ENCODE measurements at regions not wholly inside any gene's neighbourhood (a gene's known extent, or its start where the extent isn't known, plus 50 kb on each side); places are given as distances from the start of the nearest gene placed in this dataset.

- TF ChIP-seq CTCF (IDR thresholded peaks at IDR 0.05) = no peak
- Histone ChIP-seq H3K27me3 (no peaks in the 10 kb centered on the region), H3K4me1 (no peaks in the 10 kb centered on the region), H3K9me3 (no peaks in the 10 kb centered on the region), H3K36me3 (no peaks in the 10 kb centered on the region), H3K27ac (no peak overlapping the region), H3K4me3 (no peak overlapping the region)
- intact Hi-C loops (cut with DNase I) = no loop called here
- DNase-seq (no peak), ATAC-seq (no peak), FAIRE-seq (no peak)
- 51 to 56% methylated on average over 3 of the region's 3 CpGs for WGBS, 2 donors
Observed at GRCh38 chr4:176444741-176445140, 125.0 kb downstream of the SPCS3 start.

GRCh38 chr4:176448761-176449160 is 129.0 kb downstream of the SPCS3 start:
- Histone ChIP-seq H3K27ac (no peak overlapping the region), H3K4me3 (no peak overlapping the region), H3K27me3 (no peaks in the 10 kb centered on the region), H3K9me3 (no peaks in the 10 kb centered on the region), H3K4me1 (no peaks in the 10 kb centered on the region), H3K36me3 (no peaks in the 10 kb centered on the region)
- 85 to 94% methylated on average over 3 of the region's 3 CpGs for WGBS, 2 donors
- DNase-seq = no peak
- intact Hi-C loops (cut with DNase I) = no loop called here
- no peak for ATAC-seq
- no peak for FAIRE-seq
- TF ChIP-seq CTCF (IDR thresholded peaks at IDR 0.05) = no peak

- intact Hi-C loops (cut with DNase I) = no loop called here
- Histone ChIP-seq H3K27ac (no peak overlapping the region), H3K4me1 (no peaks in the 10 kb centered on the region), H3K36me3 (no peaks in the 10 kb centered on the region), H3K27me3 (no peaks in the 10 kb centered on the region), H3K9me3 (no peaks in the 10 kb centered on the region), H3K4me3 (no peak overlapping the region)
- ATAC-seq = no peak
- WGBS, 2 donors = 67 to 69% methylated on average over 6 of the region's 6 CpGs
- no peak for FAIRE-seq
- no peak for TF ChIP-seq CTCF (IDR thresholded peaks at IDR 0.05)
- peak in 1 of 6 donors; percentile 16 for DNase-seq
Observed at GRCh38 chr4:176451443-176451842, 131.7 kb downstream of the SPCS3 start.

- no peak for FAIRE-seq
- intact Hi-C loops (cut with DNase I) = no loop called here
Observed at GRCh38 chr4:176453079-176453478, 133.3 kb downstream of the SPCS3 start.

GRCh38 chr4:176453658-176454057 is 133.9 kb downstream of the SPCS3 start:
- DNase-seq (no peak), ATAC-seq (no peak), FAIRE-seq (no peak)
- H3K4me3 ChIP-seq = no peak overlapping the region
- WGBS, 2 donors = 47 to 48% methylated on average over 2 of the region's 2 CpGs
- H3K9me3 ChIP-seq = no peaks in the 10 kb centered on the region
- TF ChIP-seq CTCF (IDR thresholded peaks at IDR 0.05) = no peak
- H3K27ac ChIP-seq = no peak overlapping the region
- H3K27me3 ChIP-seq = no peaks in the 10 kb centered on the region
- intact Hi-C loops (cut with DNase I) = no loop called here
- H3K4me1 ChIP-seq = no peaks in the 10 kb centered on the region
- H3K36me3 ChIP-seq = no peaks in the 10 kb centered on the region

More at GRCh38 chr4:176453079-176453478, 133.3 kb downstream of the SPCS3 start:
- Histone ChIP-seq H3K4me3 (no peak overlapping the region), H3K9me3 (no peaks in the 10 kb centered on the region), H3K27ac (no peak overlapping the region), H3K36me3 (no peaks in the 10 kb centered on the region), H3K4me1 (no peaks in the 10 kb centered on the region), H3K27me3 (no peaks in the 10 kb centered on the region)
- no peak for ATAC-seq
- TF ChIP-seq CTCF (IDR thresholded peaks at IDR 0.05) = no peak
- DNase-seq = no peak

Measured in pancreas (tissue), 10 donors.